ENCODE measurements at regions not wholly inside any gene's neighbourhood (a gene's known extent, or its start where the extent isn't known, plus 50 kb on each side); places are given as distances from the start of the nearest gene placed in this dataset.

DNA sequence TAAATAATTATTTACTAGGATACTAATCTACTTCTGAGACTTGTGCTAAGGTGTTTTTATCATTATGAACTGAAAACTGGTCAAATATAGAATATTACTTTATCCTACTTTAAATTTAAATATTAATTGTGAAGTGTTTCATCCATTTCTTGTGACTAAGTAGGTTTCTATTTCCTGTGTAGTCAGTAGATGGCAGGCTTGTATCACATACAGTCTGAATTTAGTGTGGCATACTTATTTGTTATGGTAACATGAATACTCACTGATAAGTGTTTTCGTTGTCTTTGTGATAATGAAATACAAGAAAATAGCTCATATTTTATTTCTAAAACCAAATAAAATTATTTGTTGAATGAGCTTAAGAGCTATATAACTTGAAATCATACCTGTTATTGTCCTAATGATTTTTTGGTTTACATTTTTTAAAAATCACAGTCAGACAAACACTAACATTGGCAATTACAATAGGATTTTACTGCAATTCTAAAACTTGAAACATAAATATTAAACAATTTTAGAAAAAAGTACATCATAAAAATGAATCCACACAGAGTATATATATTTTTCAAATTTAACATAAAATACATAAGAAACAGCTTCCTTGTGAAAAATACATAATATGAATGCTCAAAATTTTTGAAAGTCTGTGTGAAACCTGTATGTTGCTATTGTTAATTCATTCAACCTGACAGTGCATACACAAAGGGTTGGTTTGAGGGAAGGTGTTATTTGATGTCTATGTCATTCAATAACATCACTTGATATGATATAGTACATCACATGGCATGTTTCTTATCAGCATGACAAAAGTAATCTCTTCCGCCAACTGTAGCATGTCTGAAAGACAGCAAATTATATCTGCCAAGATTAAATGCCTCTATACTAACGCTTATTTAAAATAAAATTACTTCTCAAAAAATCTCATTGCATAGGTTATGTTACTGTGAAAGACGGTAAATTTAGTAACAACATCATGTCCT lies 904.8 kb upstream of the PCDH20 start:
- TF ChIP-seq CTCF (IDR thresholded peaks at IDR 0.05) = no peak
- no peaks in the 10 kb centered on the region for H3K36me3 ChIP-seq
- no peak for ATAC-seq (ENCODE audit: insufficient number of reproducible peaks, low FRiP score, low read depth)
- H3K4me3 ChIP-seq = no peak overlapping the region
- no peak overlapping the region for H3K27ac ChIP-seq
- no peaks in the 10 kb centered on the region for H3K9me3 ChIP-seq
- H3K27me3 ChIP-seq (replicated peaks; ENCODE audit: insufficient read depth) = no peaks in the 10 kb centered on the region
- no peaks in the 10 kb centered on the region for H3K4me1 ChIP-seq (ENCODE audit: control insufficient read depth in 1 of 2, low read depth in 2 of 2)
- DNase-seq (ENCODE audit: low spot score) = no peak

DNA sequence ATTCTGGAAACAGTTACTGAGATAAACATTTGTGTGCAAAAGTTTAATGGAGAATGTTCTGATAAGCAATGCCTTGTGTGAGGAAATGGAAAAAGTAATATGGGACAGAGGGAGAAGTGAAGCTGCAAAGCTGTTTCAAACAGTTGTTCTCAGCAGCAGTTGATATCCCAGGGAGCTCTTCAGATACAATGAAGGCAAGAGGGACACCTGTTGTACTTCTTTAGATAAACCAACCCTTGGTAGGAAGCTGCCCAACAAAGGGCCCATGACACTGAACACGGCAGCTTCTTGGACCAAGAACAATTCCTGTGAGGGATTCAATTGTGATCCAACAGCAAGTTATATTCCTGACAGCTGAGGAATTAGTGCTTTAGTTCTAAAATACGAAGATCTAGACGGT lies 894.3 kb upstream of the PCDH20 start:
- DNase-seq (ENCODE audit: low spot score) = no peak
- Histone ChIP-seq H3K9me3 (no peaks in the 10 kb centered on the region), H3K27me3 (replicated peaks; ENCODE audit: insufficient read depth) (no peaks in the 10 kb centered on the region), H3K4me1 (ENCODE audit: control insufficient read depth in 1 of 2, low read depth in 2 of 2) (no peaks in the 10 kb centered on the region), H3K36me3 (no peaks in the 10 kb centered on the region), H3K27ac (no peak overlapping the region), H3K4me3 (no peak overlapping the region)
- ATAC-seq (ENCODE audit: insufficient number of reproducible peaks, low FRiP score, low read depth) = no peak
- TF ChIP-seq CTCF (IDR thresholded peaks at IDR 0.05) = no peak

GRCh38 chr13:62305756-62306155 lies 890.1 kb upstream of the PCDH20 start:
- Histone ChIP-seq H3K4me3 (no peak overlapping the region), H3K27me3 (replicated peaks; ENCODE audit: insufficient read depth) (no peaks in the 10 kb centered on the region)
- TF ChIP-seq CTCF (IDR thresholded peaks at IDR 0.05) = no peak

DNA sequence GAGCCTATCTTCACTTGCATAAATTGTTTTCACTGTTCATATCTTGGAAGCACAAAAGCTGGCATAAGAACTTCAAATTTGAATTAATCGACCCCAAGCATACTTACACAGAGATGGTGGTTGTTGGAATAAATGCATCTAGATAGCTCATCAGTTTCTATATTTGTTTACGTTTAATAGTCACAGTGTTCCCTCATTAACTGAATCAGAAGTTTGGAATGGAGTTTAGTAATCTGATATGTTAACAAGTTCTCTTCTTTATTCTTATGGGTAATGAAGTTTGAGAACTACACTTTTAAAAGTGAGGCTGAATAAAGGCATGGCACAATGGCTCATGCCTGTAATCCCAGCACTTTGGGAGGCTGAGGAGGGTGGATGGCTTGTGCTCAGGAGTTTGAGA lies 886.7 kb upstream of the PCDH20 start:
- H3K9me3 ChIP-seq = no peaks in the 10 kb centered on the region
- no peaks in the 10 kb centered on the region for H3K4me1 ChIP-seq (ENCODE audit: control insufficient read depth in 1 of 2, low read depth in 2 of 2)
- no peak overlapping the region for H3K4me3 ChIP-seq
- no peak overlapping the region for H3K27ac ChIP-seq
- ATAC-seq (ENCODE audit: insufficient number of reproducible peaks, low FRiP score, low read depth) = no peak
- no peaks in the 10 kb centered on the region for H3K36me3 ChIP-seq
- no peaks in the 10 kb centered on the region for H3K27me3 ChIP-seq (replicated peaks; ENCODE audit: insufficient read depth)
- TF ChIP-seq CTCF (IDR thresholded peaks at IDR 0.05) = no peak
- DNase-seq (ENCODE audit: low spot score) = no peak

More at GRCh38 chr13:62305756-62306155, 890.1 kb upstream of the PCDH20 start:
- DNase-seq (ENCODE audit: low spot score) = no peak
- Histone ChIP-seq H3K27ac (no peak overlapping the region), H3K9me3 (no peaks in the 10 kb centered on the region), H3K36me3 (no peaks in the 10 kb centered on the region), H3K4me1 (ENCODE audit: control insufficient read depth in 1 of 2, low read depth in 2 of 2) (no peaks in the 10 kb centered on the region)
- no peak for ATAC-seq (ENCODE audit: insufficient number of reproducible peaks, low FRiP score, low read depth)

DNA sequence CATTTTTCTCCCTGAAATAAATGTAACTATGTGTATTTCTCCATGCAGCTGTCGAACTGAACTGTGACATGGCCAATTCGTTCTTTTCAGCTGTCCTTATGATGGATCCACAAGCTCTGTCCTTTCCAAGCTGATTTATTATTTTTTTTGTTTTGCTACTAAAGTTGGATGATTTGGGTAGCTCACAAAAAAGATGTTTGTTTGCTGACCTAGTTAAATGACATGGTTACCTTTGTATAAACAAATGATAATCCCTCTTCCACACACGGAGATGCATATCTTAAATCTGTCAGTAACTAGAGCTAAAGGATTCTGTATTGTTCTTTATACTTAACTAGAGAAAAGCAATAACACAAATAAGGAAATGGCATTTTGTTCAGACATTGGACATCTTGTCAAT lies 884.3 kb upstream of the PCDH20 start:
- Histone ChIP-seq H3K27ac (no peak overlapping the region), H3K27me3 (replicated peaks; ENCODE audit: insufficient read depth) (no peaks in the 10 kb centered on the region), H3K36me3 (no peaks in the 10 kb centered on the region), H3K4me1 (ENCODE audit: control insufficient read depth in 1 of 2, low read depth in 2 of 2) (no peaks in the 10 kb centered on the region), H3K9me3 (no peaks in the 10 kb centered on the region), H3K4me3 (no peak overlapping the region)
- no peak for TF ChIP-seq CTCF (IDR thresholded peaks at IDR 0.05)
- ATAC-seq (ENCODE audit: insufficient number of reproducible peaks, low FRiP score, low read depth) = no peak
- DNase-seq (ENCODE audit: low spot score) = no peak
